SK-N-SH treated with all-trans-retinoic acid at 6 μM for 48 hours (cell line): ENCODE measurements at regions not wholly inside any gene's neighbourhood (a gene's known extent, or its start where the extent isn't known, plus 50 kb on each side); places are given as distances from the start of the nearest gene placed in this dataset.

ENCODE experiments used
- ARNTL ChIP-seq: fragments of 450-650 bp; formaldehyde crosslinking; IDR thresholded peaks from 2 replicates; pipeline ENCODE4 v1.5.0; 2020; ENCODE audit warnings: low read depth, mild to moderate bottlenecking, moderate library complexity, borderline replicate concordance
- TCF4 ChIP-seq: fragments of 250-450 bp; sonication (Bioruptor Pico); IDR thresholded peaks from 2 replicates; pipeline ENCODE4 v1.8.0; 2021; ENCODE audit warnings: mild to moderate bottlenecking, moderate library complexity, borderline replicate concordance
- ZFP30 ChIP-seq: fragments of 450-650 bp; formaldehyde crosslinking; IDR thresholded peaks from 2 replicates; pipeline ENCODE4 v1.5.0; 2022; ENCODE audit warnings: mild to moderate bottlenecking, moderate library complexity

DNA sequence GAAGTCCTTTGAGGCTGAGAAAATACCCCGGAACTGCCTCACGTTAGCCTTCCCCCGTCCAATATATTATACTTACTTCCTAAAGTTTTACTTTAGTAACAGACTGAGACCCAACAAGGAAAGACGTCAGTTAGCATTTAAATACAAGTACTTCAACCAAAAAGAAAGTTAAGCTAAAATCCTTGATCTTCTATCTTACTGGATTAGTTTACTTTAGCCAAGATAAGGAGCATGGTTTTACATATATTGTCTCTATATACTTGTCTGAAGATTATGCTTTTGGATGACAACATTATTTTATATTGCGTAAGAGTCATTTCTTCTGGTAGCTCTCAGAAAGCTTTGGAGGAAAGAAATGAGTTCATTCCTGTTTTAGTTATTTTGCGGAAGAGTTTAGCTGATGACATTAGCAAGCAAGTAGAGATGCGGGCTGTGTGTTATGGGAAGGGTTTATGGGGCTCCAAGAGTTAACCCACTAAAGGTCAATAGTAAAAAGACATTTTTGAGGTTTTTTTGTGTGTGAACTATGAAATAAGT is 532.9 kb downstream of the ZNF516 start:
- no peak for TF ChIP-seq ARNTL (CRISPR knock-in tag)
- TF ChIP-seq ZFP30: no peak
- TF ChIP-seq TCF4 (CRISPR knock-in tag): no peak
